ENCODE measurements at regions not wholly inside any gene's neighbourhood (a gene's known extent, or its start where the extent isn't known, plus 50 kb on each side); places are given as distances from the start of the nearest gene placed in this dataset.

- H3K27ac ChIP-seq (ENCODE audit: low read depth in 2 of 2, low read length in 1 of 2) = no peak overlapping the region
- no peaks in the 10 kb centered on the region for H3K79me2 ChIP-seq (ENCODE audit: insufficient read depth)
- H3K4me2 ChIP-seq = no peak overlapping the region
- no peaks in the 10 kb centered on the region for H3F3A ChIP-seq (replicated peaks; ENCODE audit: insufficient read depth)
- H3K4me1 ChIP-seq (ENCODE audit: control insufficient read depth in 1 of 2, insufficient read depth in 2 of 2, low read depth in 1 of 2, low read length in 1 of 2) = peaks cover 5 to 7% of the 10 kb centered on the region in 2 experiments; a peak in 3 of 4 replicates
- no peaks in the 10 kb centered on the region for H3K36me3 ChIP-seq (replicated peaks in 1 of 2; ENCODE audit: control insufficient read depth in 1 of 2, insufficient read depth in 2 of 2, low read length in 1 of 2)
- no peak overlapping the region for H3K4me3 ChIP-seq (ENCODE audit: low read depth in 2 of 2, low read length in 1 of 2)
- H3K27me3 ChIP-seq (ENCODE audit: insufficient read depth) = no peaks in the 10 kb centered on the region
- WGBS (ENCODE audit: low lambda C conversion rate) = 80% methylated on average over 3 of the region's 6 CpGs
- H3K9me3 ChIP-seq = no peaks in the 10 kb centered on the region
- TF ChIP-seq PBX3 (IDR thresholded peaks at IDR 0.05) (no peak), SIN3A (IDR thresholded peaks at IDR 0.05; ENCODE audit: borderline replicate concordance, low read depth, low read length) (no peak), GABPA (IDR thresholded peaks at IDR 0.05; ENCODE audit: low read depth) (no peak), USF1 (IDR thresholded peaks at IDR 0.05; ENCODE audit: borderline replicate concordance, low read depth) (no peak), YY1 (IDR thresholded peaks at IDR 0.05; ENCODE audit: low read depth) (no peak), RFX5 (IDR thresholded peaks at IDR 0.05; ENCODE audit: low read length) (no peak), REST (IDR thresholded peaks at IDR 0.05; ENCODE audit: low read depth, low read length) (no peak), RCOR1 (IDR thresholded peaks at IDR 0.05; ENCODE audit: low read length) (no peak), FOXM1 (IDR thresholded peaks at IDR 0.05; ENCODE audit: low read depth) (no peak), TAF1 (IDR thresholded peaks at IDR 0.05; ENCODE audit: borderline replicate concordance, low read depth, low read length) (no peak), EP300 (IDR thresholded peaks at IDR 0.05; ENCODE audit: borderline replicate concordance in 1 of 2, low read depth in 1 of 2, low read length in 1 of 2) (no peak)
- H3K9me2 ChIP-seq = no peaks in the 10 kb centered on the region
- H4K20me1 ChIP-seq (ENCODE audit: insufficient read depth) = no peaks in the 10 kb centered on the region
- no peak overlapping the region for H2AFZ ChIP-seq (ENCODE audit: low read depth)
- ChIA-PET CTCF (no interaction called here), POLR2A (no interaction called here)
- H3K9ac ChIP-seq = no peak overlapping the region
- DNase-seq = no peak
Observed at GRCh38 chr13:109879338-109879737, 93.0 kb upstream of the IRS2 start.

- no peaks in the 10 kb centered on the region for H3K79me2 ChIP-seq (ENCODE audit: insufficient read depth)
- H4K20me1 ChIP-seq (ENCODE audit: insufficient read depth) = no peaks in the 10 kb centered on the region
- ChIA-PET CTCF (interaction anchor here (1.3 kb wide), 1 partner anchor 8 kb away, joined by 3 read pairs; no protein-coding TSS in a partner anchor), POLR2A (no interaction called here)
- no peak overlapping the region for H3K4me2 ChIP-seq
- no peaks in the 10 kb centered on the region for H3K36me3 ChIP-seq (replicated peaks in 1 of 2; ENCODE audit: control insufficient read depth in 1 of 2, insufficient read depth in 2 of 2, low read length in 1 of 2)
- no peaks in the 10 kb centered on the region for H3K27me3 ChIP-seq (ENCODE audit: insufficient read depth)
- H3K4me3 ChIP-seq (ENCODE audit: low read depth in 2 of 2, low read length in 1 of 2) = no peak overlapping the region
- no peaks in the 10 kb centered on the region for H3F3A ChIP-seq (replicated peaks; ENCODE audit: insufficient read depth)
- no peak overlapping the region for H3K27ac ChIP-seq (ENCODE audit: low read depth in 2 of 2, low read length in 1 of 2)
- no peaks in the 10 kb centered on the region for H3K9me2 ChIP-seq
- no peaks in the 10 kb centered on the region for H3K9me3 ChIP-seq
- DNase-seq = no peak
- H3K9ac ChIP-seq = no peak overlapping the region
- H2AFZ ChIP-seq (ENCODE audit: low read depth) = no peak overlapping the region
- WGBS (ENCODE audit: low lambda C conversion rate) = 89% methylated on average over 7 of the region's 7 CpGs
- H3K4me1 ChIP-seq (ENCODE audit: control insufficient read depth in 1 of 2, insufficient read depth in 2 of 2, low read depth in 1 of 2, low read length in 1 of 2) = peaks cover 5 to 7% of the 10 kb centered on the region in 2 experiments; a peak in 3 of 4 replicates
- TF ChIP-seq REST (IDR thresholded peaks at IDR 0.05; ENCODE audit: low read depth, low read length) = no peak
- TF ChIP-seq ELF1 (IDR thresholded peaks at IDR 0.05) = no peak
- TF ChIP-seq FOXM1 (IDR thresholded peaks at IDR 0.05; ENCODE audit: low read depth) = no peak
- TF ChIP-seq USF2 (IDR thresholded peaks at IDR 0.05; ENCODE audit: borderline replicate concordance, low read depth, low read length) = no peak
- TF ChIP-seq NRF1 (IDR thresholded peaks at IDR 0.05; ENCODE audit: low read depth, low read length) = no peak
- TF ChIP-seq SIN3A (IDR thresholded peaks at IDR 0.05; ENCODE audit: borderline replicate concordance, low read depth, low read length) = no peak
- no peak for TF ChIP-seq MAX (IDR thresholded peaks at IDR 0.05; ENCODE audit: low read depth)
- TF ChIP-seq YY1 (IDR thresholded peaks at IDR 0.05; ENCODE audit: low read depth) = no peak
- no peak for TF ChIP-seq USF1 (IDR thresholded peaks at IDR 0.05; ENCODE audit: borderline replicate concordance, low read depth)
- TF ChIP-seq JUND (IDR thresholded peaks at IDR 0.05) = no peak
Observed at GRCh38 chr13:109877809-109878208, 91.4 kb upstream of the IRS2 start.
